ENCODE measurements at regions not wholly inside any gene's neighbourhood (a gene's known extent, or its start where the extent isn't known, plus 50 kb on each side); places are given as distances from the start of the nearest gene placed in this dataset.

DNA sequence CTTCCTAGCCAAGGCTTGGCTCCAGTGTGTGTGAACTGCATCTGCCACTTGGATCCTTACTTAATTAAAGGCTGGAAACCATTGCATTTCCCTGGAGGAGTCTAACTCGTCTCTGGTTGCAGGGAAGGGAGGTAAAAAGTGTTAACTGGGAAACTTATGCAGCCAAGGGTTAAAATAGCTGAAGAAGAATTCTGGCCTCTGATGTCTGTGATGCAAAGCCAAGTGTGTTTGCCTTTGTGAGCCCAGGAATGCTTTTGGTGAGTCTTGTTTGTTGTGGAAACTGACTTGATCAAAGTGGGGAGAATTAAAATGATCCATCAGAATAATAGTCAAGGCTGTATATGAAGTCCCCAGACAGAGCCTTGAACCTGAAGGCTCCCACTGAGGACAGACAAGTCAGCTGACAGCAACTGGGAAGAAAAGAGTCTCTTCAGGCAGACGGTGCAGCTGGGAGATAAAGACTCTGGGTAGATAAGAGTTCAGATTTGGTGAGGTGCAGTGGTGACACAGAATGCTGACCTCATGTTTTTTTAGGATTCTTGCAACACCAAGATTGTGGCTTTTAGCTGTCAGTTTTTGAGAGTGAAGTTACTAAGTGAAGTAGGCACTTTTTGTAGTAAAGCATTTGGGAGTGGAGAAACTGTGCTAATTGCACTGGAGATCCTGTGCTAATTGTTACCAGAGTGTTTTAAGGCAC lies 59.5 kb upstream of the WLS start:
- DNase-seq, result peak; percentile 31

GRCh38 chr1:68287241-68287640 lies 54.9 kb upstream of the WLS start:
- no peak for DNase-seq

DNA sequence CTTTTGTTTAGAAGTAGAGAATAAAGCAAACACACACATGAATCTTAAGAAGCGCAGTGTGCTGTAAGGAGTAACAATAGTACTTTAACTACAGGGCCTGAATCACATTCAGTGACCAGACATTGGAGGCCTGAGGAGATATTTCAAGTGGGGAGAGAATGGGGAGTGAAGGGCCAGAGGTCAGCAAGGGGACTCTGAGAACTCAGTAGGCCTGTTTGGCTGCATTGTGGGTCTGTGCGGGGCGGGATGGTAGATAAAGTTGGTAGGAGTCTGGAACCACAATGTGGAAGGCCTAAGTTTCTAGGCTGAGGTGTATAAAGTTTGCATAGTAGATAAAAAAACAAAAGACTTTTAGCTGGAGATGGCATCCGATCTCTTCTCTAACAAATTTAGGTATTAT lies 52.7 kb upstream of the WLS start:
- DNase-seq, result no peak

DNA sequence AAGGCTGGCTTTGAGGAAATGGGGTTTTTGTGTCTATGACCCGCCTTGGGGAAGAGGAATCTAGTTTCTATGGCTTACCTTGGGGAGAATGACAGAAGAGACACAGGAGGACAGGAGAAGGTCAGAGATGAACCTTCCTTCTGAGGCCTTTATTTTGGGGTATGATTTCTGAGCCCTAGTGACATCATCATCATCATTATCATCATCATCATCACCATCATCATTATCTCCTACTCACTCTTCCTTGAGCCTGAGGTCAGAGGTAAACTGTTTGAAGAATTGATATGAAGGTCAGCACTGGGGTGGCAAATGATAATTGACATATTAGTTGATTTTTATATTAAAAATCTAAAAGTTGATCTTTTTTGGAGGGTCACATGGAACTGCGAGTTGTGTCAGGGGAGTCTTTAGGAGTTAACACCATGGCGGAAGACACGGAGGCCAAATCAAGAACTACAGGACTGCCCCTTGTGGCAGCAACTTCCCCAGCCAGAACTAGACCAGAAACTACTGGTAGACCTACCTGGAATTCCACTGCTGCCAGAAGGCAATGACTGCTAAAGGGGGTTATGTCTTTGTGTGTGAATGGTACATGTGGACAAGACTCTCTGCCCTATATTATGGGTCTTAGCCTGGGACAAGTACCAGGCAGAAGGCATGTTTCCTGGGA lies 49.8 kb upstream of the WLS start:
- no peak for DNase-seq

All from left hindlimb (tissue), 1 donor.